CD4-positive, alpha-beta memory T cell (primary cell): ENCODE measurements at regions not wholly inside any gene's neighbourhood (a gene's known extent, or its start where the extent isn't known, plus 50 kb on each side); places are given as distances from the start of the nearest gene placed in this dataset.

ENCODE experiments used
- CTCF ChIA-PET: fragments of 350-600 bp; sonication (Branson Sonifier 250); formaldehyde crosslinking; loops from one replicate; lab custom pipeline; 2021; ENCODE audit warnings: inconsistent platforms; ENCODE audit not compliant: partially characterized antibody; lab: Charles Lee
- POLR2A ChIA-PET: fragments of 350-600 bp; sonication (Branson Sonifier 250); formaldehyde crosslinking; loops from one replicate; lab custom pipeline; 2021; ENCODE audit not compliant: partially characterized antibody; lab: Charles Lee
- DNase-seq, 5 donors: peaks; one replicate each; pipeline versions ENCODE4 v3.0.0 to v3.0.0-alpha.2; 2020 to 2022; ENCODE audit warnings: mixed read lengths in 1 of 5
- H3K27ac ChIP-seq: one replicate; pipeline ENCODE4 v1.7.0; 2013; ENCODE audit warnings: low read depth, low read length
- H3K27me3 ChIP-seq: 2 replicates; pipeline ENCODE4 v1.7.0; 2013; ENCODE audit warnings: mild to moderate bottlenecking, low read length, moderate library complexity; ENCODE audit not compliant: insufficient read depth
- H3K36me3 ChIP-seq: 2 replicates; pipeline ENCODE4 v1.7.0; 2013; ENCODE audit warnings: mild to moderate bottlenecking, low read length, moderate library complexity; ENCODE audit not compliant: insufficient read depth
- H3K4me1 ChIP-seq: 2 replicates; pipeline ENCODE4 v1.7.0; 2013; ENCODE audit warnings: mild to moderate bottlenecking, low read length, moderate library complexity; ENCODE audit not compliant: insufficient read depth
- H3K4me3 ChIP-seq, 2 donors: one replicate each; pipeline ENCODE4 v1.7.0; 2013; ENCODE audit warnings: low read length in 2 of 2, mild to moderate bottlenecking in 1 of 2
- H3K9me3 ChIP-seq, 2 donors: one replicate each; pipeline ENCODE4 v1.7.0; 2013; ENCODE audit warnings: low read length in 2 of 2, control low read depth in 1 of 2; ENCODE audit not compliant: control insufficient read depth in 1 of 2
- H3K27ac Mint-ChIP-seq, 7 donors: one replicate each; pipeline ENCODE4 v1.8.0; 2020 to 2021; ENCODE audit warnings: mixed read lengths in 7 of 7, mild to moderate bottlenecking in 6 of 7, inconsistent platforms in 3 of 7, moderate library complexity in 3 of 7
- H3K27me3 Mint-ChIP-seq, 2 donors: one replicate each; pipeline ENCODE4 v1.8.0; 2020 to 2021; ENCODE audit warnings: mixed read lengths in 2 of 2
- H3K36me3 Mint-ChIP-seq, 2 donors: one replicate each; pipeline ENCODE4 v1.8.0; 2020 to 2021; ENCODE audit warnings: mixed read lengths in 2 of 2, inconsistent platforms in 1 of 2, mild to moderate bottlenecking in 1 of 2
- H3K4me1 Mint-ChIP-seq, 4 donors: one replicate each; pipeline ENCODE4 v1.8.0; 2020 to 2021; ENCODE audit warnings: mixed read lengths in 4 of 4, mild to moderate bottlenecking in 1 of 4
- H3K4me3 Mint-ChIP-seq, 8 donors: one replicate each; pipeline ENCODE4 v1.8.0; 2020 to 2021; ENCODE audit warnings: mixed read lengths in 8 of 8, mild to moderate bottlenecking in 7 of 8, moderate library complexity in 6 of 8, inconsistent platforms in 3 of 8
- H3K9me3 Mint-ChIP-seq, 8 donors: one replicate each; pipeline ENCODE4 v1.8.0; 2020 to 2021; ENCODE audit warnings: mixed read lengths in 8 of 8, mild to moderate bottlenecking in 5 of 8, inconsistent platforms in 3 of 8, moderate library complexity in 1 of 8
- intact Hi-C: fragments of 100-400 bp; cut with micrococcal nuclease; formaldehyde crosslinking; loops from one replicate; pipeline ENCODE4 v1.15.1; 2023

- H3K4me3 ChIP-seq: no peak overlapping the region
- H3K27ac Mint-ChIP-seq: no peak overlapping the region
- H3K27me3 Mint-ChIP-seq: no peaks in the 10 kb centered on the region
- no peaks in the 10 kb centered on the region for H3K27me3 ChIP-seq
- DNase-seq: no peak
- no peak overlapping the region for H3K27ac ChIP-seq
- H3K36me3 ChIP-seq: no peaks in the 10 kb centered on the region
- intact Hi-C loops: no loop called here
- ChIA-PET CTCF (no interaction called here), POLR2A (no interaction called here)
- no peak overlapping the region for H3K4me3 Mint-ChIP-seq
- peaks cover 0 to 6% (median 3%) of the 10 kb centered on the region in 8 donors for H3K9me3 Mint-ChIP-seq
- no peaks in the 10 kb centered on the region for H3K4me1 Mint-ChIP-seq
- H3K9me3 ChIP-seq: no peaks in the 10 kb centered on the region
- H3K36me3 Mint-ChIP-seq: no peaks in the 10 kb centered on the region
- no peaks in the 10 kb centered on the region for H3K4me1 ChIP-seq
Observed at GRCh38 chr13:70795484-70795883, 687.2 kb upstream of the KLHL1 start.

- Histone ChIP-seq H3K36me3 (no peaks in the 10 kb centered on the region), H3K4me3 (no peak overlapping the region), H3K4me1 (no peaks in the 10 kb centered on the region), H3K27me3 (no peaks in the 10 kb centered on the region), H3K27ac (no peak overlapping the region), H3K9me3 (no peaks in the 10 kb centered on the region)
- Mint-ChIP-seq H3K27ac (no peak overlapping the region), H3K4me3 (no peak overlapping the region), H3K4me1 (no peaks in the 10 kb centered on the region), H3K9me3 (peaks cover 0 to 6% (median 1%) of the 10 kb centered on the region in 8 donors), H3K36me3 (no peaks in the 10 kb centered on the region), H3K27me3 (no peaks in the 10 kb centered on the region)
- no peak for DNase-seq
- intact Hi-C loops: no loop called here
- ChIA-PET POLR2A (no interaction called here), CTCF (no interaction called here)
Observed at GRCh38 chr13:70792121-70792520, 683.9 kb upstream of the KLHL1 start.

- H3K36me3 Mint-ChIP-seq: no peaks in the 10 kb centered on the region
- POLR2A ChIA-PET: no interaction called here
- H3K4me3 Mint-ChIP-seq: no peak overlapping the region
Observed at GRCh38 chr13:70789751-70790150, 681.5 kb upstream of the KLHL1 start.

GRCh38 chr13:70788074-70788473 is 679.8 kb upstream of the KLHL1 start:
- H3K27ac Mint-ChIP-seq: no peak overlapping the region
- Histone ChIP-seq H3K4me1 (no peaks in the 10 kb centered on the region), H3K27ac (no peak overlapping the region), H3K4me3 (no peak overlapping the region), H3K9me3 (no peaks in the 10 kb centered on the region), H3K27me3 (no peaks in the 10 kb centered on the region), H3K36me3 (no peaks in the 10 kb centered on the region)
- H3K4me1 Mint-ChIP-seq: no peaks in the 10 kb centered on the region
- H3K9me3 Mint-ChIP-seq: peaks cover 0 to 3% (median 0%) of the 10 kb centered on the region in 8 donors
- ChIA-PET CTCF (no interaction called here), POLR2A (no interaction called here)
- no peaks in the 10 kb centered on the region for H3K36me3 Mint-ChIP-seq
- DNase-seq: no peak
- H3K4me3 Mint-ChIP-seq: no peak overlapping the region
- H3K27me3 Mint-ChIP-seq: no peaks in the 10 kb centered on the region
- intact Hi-C loops: no loop called here

More at GRCh38 chr13:70789751-70790150, 681.5 kb upstream of the KLHL1 start:
- no peaks in the 10 kb centered on the region for H3K27me3 Mint-ChIP-seq
- Histone ChIP-seq H3K27ac (no peak overlapping the region), H3K9me3 (no peaks in the 10 kb centered on the region), H3K4me3 (no peak overlapping the region), H3K27me3 (no peaks in the 10 kb centered on the region), H3K4me1 (no peaks in the 10 kb centered on the region), H3K36me3 (no peaks in the 10 kb centered on the region)
- CTCF ChIA-PET: no interaction called here
- no peak overlapping the region for H3K27ac Mint-ChIP-seq
- DNase-seq: no peak
- no peaks in the 10 kb centered on the region for H3K4me1 Mint-ChIP-seq
- intact Hi-C loops: no loop called here
- H3K9me3 Mint-ChIP-seq: peaks cover 0 to 3% (median 0%) of the 10 kb centered on the region in 8 donors

- Histone ChIP-seq H3K27ac (no peak overlapping the region), H3K4me3 (no peak overlapping the region), H3K9me3 (no peaks in the 10 kb centered on the region), H3K36me3 (no peaks in the 10 kb centered on the region), H3K4me1 (no peaks in the 10 kb centered on the region), H3K27me3 (no peaks in the 10 kb centered on the region)
- H3K27me3 Mint-ChIP-seq: no peaks in the 10 kb centered on the region
- DNase-seq: no peak
- H3K36me3 Mint-ChIP-seq: no peaks in the 10 kb centered on the region
- no peaks in the 10 kb centered on the region for H3K4me1 Mint-ChIP-seq
- ChIA-PET CTCF (no interaction called here), POLR2A (no interaction called here)
- H3K9me3 Mint-ChIP-seq: peaks cover 0 to 3% (median 0%) of the 10 kb centered on the region in 8 donors
- H3K27ac Mint-ChIP-seq: no peak overlapping the region
- no peak overlapping the region for H3K4me3 Mint-ChIP-seq
- intact Hi-C loops: no loop called here
Observed at GRCh38 chr13:70784207-70784989, 676.1 kb upstream of the KLHL1 start.

DNA sequence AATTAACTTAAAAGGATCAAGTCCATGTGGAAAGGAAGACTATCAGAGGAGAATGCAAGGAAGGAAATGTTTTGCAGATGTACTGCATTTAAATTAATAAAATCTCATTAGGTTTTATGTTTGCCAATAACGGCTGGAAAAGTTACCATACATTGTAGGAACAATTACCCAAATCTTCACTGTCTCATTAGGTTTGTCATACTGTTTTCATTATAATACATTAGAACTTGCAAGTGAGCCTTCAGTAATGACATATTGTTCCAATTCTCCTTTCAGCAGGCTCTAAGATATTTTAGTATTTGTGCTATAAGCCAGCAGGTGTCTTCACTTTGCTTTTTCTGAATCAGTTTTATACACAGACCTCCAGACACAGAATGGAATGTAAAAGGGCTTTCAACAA is 661.6 kb upstream of the KLHL1 start:
- Mint-ChIP-seq H3K4me1 (no peaks in the 10 kb centered on the region), H3K9me3 (peaks cover 0 to 3% (median 0%) of the 10 kb centered on the region in 8 donors), H3K27me3 (no peaks in the 10 kb centered on the region), H3K36me3 (no peaks in the 10 kb centered on the region), H3K4me3 (no peak overlapping the region), H3K27ac (no peak overlapping the region)
- H3K4me1 ChIP-seq: no peaks in the 10 kb centered on the region
- H3K27ac ChIP-seq: no peak overlapping the region
- intact Hi-C loops: no loop called here
- DNase-seq: no peak
- H3K27me3 ChIP-seq: no peaks in the 10 kb centered on the region
- H3K4me3 ChIP-seq: no peak overlapping the region
- H3K9me3 ChIP-seq: no peaks in the 10 kb centered on the region
- ChIA-PET CTCF (no interaction called here), POLR2A (no interaction called here)
- no peaks in the 10 kb centered on the region for H3K36me3 ChIP-seq

GRCh38 chr13:70758932-70759331 is 650.7 kb upstream of the KLHL1 start:
- H3K27me3 ChIP-seq: no peaks in the 10 kb centered on the region
- H3K4me1 ChIP-seq: no peaks in the 10 kb centered on the region
- POLR2A ChIA-PET: no interaction called here
- H3K27ac ChIP-seq: no peak overlapping the region
- no peak overlapping the region for H3K27ac Mint-ChIP-seq
- no peaks in the 10 kb centered on the region for H3K36me3 Mint-ChIP-seq
- intact Hi-C loops: no loop called here
- H3K36me3 ChIP-seq: no peaks in the 10 kb centered on the region
- CTCF ChIA-PET: no interaction called here
- no peak for DNase-seq
- no peaks in the 10 kb centered on the region for H3K9me3 ChIP-seq
- no peak overlapping the region for H3K4me3 Mint-ChIP-seq
- H3K4me3 ChIP-seq: no peak overlapping the region
- peaks cover 0 to 6% (median 2%) of the 10 kb centered on the region in 8 donors for H3K9me3 Mint-ChIP-seq
- no peaks in the 10 kb centered on the region for H3K4me1 Mint-ChIP-seq
- no peaks in the 10 kb centered on the region for H3K27me3 Mint-ChIP-seq
